ENCODE measurements at regions not wholly inside any gene's neighbourhood (a gene's known extent, or its start where the extent isn't known, plus 50 kb on each side); places are given as distances from the start of the nearest gene placed in this dataset.
"Not testable (repeated sequence)": the region's sequence is repeated elsewhere in the genome, so short reads cannot be mapped to it uniquely, and the experiment has no call there.

DNA sequence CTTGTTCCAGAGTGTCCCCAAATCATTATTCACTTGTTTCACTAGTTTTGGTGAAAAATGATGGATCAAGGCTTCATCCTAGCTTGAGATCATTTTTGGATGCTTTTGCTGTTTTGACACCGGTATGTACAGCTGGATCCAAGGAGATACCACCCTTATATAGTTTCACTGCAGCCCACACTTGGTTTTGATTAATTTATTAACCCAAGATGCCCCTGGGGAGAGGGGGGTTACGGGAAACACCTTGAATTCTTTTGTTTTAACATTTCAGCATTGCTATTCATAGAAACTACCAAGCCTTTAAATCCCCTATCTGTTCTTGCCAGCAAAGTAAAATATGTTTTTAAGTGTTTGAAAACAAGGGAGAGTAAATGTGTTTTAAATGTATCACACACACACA is 457.7 kb upstream of the RUNX1 start:
- no peak for DNase-seq

DNA sequence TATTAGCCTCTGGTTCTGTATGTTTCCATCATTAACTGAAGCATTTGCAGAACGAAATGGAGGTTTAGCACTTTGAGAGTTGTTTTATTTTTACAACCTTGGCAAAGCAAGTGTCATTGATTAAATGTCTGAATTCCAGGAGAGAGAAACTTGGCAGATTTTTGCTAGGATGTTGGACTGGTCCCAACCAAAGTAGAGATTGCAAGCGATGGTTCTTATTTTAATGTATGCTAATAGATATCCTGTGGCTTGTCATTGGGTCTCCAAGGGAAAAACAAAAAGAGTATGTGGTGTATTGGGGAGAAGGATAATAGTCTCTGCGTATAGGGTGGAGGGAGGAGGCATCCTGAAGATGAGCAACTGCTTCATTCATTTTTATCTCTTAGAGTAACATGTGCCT is 457.2 kb upstream of the RUNX1 start:
- DNase-seq, result no peak

DNA sequence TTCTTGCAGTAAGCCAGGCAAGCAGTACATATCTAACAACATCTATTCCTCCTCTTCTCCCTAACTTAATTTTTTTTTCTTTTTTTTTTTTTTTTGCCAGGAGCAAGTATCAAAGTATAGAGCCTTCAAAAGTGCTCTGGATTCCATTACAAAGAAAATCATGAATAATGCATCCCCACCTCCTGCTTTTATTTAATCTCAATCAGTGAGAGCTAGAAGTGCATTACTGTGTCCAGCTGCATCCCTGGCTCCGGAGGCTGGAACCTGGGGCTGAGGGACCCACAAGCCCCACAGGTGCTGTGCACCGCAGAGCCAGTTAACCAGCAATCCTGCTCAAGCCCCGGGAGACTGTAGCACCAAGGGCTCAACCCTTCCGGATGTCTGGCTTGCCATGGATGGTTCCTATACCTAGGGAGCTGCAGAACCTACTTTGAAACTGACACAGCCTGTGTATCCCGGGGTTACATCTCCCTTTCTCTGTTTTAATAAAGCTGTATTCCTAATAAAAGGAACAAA is 455.9 kb upstream of the RUNX1 start:
- no peak for DNase-seq

DNA sequence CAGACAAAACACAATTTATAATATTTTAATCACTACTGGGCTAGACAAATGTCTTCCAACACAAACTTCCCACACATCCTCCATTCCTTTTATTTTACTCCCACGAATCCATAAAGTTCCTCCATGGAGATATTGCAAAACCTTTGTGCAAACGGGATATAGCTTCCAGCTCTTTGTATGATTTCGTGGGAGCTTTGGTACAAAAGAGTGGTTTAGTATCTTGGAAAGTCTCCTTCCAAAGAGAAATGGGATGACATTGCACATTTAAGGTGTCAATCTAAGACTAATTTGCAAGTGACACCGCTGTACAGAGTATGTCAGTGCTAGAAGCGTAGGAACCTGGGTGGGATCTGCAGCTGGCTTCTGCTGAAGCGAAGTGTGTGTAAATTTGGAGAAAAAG is 455.2 kb upstream of the RUNX1 start:
- no peak for DNase-seq

DNA sequence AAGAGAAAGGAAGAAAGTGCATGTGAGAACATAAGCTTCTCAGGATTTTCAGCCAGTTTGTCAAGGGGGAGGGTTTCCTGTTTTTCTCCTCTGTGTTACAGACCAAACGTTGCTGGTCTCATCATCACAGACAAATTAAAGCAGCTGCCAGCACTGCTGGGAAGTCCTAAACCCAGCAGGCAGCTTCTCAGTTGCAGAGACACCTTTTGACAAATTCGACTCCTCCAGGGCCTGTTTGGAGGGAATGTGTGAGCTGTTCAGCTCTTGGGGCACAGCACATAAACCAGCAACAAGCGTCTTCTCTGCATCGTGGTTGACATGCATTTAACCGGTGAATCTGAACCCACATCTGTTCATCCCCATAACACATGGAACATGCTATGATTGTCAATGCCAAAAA is 454.6 kb upstream of the RUNX1 start:
- DNase-seq, result no peak

DNA sequence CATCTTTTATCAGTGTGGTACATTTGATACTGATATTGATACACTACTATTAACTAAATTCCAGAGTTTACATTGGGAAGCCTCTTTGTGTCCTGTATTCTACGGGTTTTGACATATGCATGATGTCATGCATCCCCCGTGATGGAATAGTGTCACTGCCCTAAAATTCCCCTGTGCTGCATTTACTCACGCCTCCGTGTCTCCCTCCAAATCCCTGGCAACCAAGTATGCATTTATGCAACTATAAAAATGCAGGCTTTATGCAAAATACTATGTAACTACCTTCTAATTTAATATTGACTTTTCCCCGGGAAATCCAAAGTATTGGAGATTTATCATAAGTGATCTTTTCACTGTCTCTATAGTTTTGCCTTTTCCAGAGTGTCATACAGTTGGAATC is 453.7 kb upstream of the RUNX1 start:
- no peak for DNase-seq

DNA sequence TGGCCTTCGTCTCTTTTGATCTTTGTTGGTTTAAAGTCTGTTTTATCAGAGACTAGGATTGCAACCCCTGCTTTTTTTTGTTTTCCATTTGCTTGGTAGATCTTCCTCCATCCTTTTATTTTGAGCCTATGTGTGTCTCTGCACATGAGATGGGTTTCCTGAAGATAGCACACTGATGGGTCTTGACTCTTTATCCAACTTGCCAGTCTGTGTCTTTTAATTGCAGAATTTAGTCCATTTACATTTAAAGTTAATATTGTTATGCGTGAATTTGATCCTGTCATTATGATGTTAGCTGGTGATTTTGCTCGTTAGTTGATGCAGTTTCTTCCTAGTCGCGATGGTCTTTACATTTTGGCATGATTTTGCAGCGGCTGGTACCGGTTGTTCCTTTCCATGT is 448.4 kb upstream of the RUNX1 start:
- not testable (repeated sequence) for DNase-seq

DNA sequence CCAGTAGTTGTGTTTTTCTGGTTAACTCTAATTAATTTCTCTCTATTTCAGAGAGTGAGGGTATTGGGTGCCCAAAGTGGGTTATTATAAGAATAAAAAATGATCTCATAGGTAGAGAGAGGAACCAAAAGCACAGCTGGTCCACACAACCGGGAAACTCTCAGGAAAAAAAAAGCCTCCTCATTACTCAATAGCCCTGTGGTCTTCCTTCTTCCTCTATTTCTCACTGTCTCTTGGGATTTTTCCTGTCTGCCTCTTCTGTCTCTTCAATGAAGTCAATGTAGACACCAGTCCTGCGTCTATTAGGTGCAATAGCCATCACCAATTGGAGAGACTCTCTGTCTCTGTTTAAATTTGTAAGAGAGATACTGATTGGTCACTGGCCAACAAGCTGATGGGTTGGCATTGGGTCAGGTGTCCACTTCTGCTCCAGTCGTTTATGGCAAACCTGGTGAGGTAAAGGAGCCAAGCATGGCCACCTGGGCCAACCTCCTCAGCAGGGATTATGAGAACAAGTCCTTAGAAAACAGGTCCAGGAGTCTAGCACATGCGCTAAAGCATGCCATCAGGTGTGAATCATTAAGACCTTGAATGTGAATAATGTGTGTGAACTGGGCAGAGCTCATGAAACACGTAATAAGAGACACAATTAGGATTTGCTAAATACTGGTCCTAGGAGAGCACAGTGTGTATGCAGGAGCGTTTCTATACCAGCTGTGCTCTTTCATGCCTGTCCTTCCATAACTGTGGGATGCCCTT is 443.0 kb upstream of the RUNX1 start:
- no peak for DNase-seq

DNA sequence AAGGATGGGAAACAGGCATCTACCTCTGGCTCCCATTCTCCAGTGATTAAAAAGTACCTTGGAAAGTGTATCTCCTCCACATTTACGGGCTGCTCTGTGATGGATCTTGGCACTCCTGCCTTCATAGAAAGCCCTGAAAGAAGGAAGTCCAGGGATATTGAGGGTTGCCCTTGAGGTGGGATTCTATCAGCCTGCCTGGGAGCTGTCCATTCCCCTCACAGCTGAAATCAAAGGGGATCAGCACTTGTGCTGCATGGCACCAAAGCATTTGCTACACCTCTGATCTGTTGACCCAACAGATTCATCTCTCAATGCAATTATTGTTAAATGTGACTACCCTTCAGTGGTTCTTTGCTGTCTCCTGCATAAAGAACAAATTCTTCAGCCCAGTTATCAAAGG is 442.0 kb upstream of the RUNX1 start:
- DNase-seq, result no peak

DNA sequence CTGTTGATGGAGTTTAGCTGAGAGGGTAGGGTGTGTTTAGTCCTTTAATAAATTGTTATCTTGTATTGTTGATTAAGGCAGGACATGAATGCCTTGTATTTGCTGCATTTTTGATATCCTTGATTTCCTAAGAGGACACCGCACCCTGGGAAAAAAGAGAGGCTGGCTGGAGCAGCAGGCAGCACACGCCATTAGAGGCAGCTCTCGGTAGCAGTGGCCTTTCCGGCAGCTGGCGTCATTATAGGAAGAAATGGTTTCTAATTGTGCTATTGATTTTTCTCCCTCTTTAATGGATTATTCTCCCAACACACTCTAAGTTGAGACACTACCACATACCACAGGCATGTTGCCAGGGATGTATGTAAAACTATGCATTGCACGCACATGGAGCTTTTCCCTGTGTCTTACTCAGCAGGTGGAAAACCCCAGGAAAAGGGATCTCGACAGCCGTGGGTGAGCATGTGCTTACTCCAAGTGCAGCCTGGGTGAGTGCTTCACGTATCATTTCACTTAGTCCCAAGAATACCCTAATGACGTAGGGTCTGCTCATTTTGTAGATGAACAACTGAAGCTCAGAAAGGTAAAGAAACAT is 440.4 kb upstream of the RUNX1 start:
- no peak for DNase-seq

DNA sequence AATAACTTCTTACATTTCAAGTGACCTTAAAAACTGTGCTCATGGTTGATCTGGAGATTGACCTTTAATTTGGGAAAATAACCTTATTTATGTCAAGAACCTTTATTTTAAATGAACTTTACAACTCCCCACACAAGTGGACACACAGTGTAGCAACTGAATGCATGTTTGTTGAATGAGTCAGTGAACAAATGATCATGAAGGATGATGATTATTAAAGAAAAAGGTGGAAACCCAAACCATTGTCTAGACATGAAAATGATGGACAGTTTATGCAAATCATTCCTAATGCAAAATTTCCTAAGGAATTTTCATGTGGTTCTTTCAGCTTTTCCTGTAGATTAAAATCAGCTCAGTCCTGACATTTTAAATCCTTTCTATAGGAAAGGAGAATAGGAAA is 439.8 kb upstream of the RUNX1 start:
- DNase-seq, result no peak

DNA sequence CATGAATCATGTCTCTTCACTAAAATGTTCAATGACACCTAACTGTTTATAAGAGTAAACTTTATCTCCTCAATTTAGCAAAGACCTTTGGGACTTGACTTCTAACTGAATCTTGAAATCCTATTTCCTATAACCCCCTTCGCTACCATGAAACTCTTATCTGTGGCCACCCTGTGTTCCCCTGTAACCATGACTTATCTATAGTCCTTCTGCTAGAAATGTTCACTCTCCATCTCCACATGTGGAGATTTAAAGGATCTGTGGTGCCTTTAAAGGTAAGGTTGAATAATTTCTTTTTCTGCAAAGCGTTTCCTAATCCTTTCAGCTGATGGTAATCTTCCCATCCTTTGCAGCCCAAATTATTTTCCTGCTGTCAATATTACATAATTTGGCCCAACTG is 436.3 kb upstream of the RUNX1 start:
- no peak for DNase-seq

DNA sequence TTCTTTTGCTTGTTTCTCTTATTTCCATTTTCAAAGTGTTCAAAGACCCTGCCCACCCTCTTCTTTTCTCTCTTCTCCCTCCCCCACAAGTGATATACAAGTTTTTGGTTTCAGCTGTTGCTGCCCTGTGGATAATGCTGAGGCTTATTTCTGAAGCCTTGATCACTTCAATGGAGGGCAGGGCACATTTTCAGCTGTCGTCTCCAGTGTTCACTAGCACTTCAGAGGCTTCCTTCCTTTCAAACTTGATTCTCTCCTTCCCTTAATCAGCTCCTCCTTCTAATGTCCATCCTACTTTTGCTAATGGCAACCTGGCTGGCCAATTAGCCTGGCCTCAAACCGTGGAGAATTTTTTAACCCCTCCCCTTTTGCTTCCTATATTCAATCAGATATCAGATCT is 435.7 kb upstream of the RUNX1 start:
- DNase-seq, result no peak

DNA sequence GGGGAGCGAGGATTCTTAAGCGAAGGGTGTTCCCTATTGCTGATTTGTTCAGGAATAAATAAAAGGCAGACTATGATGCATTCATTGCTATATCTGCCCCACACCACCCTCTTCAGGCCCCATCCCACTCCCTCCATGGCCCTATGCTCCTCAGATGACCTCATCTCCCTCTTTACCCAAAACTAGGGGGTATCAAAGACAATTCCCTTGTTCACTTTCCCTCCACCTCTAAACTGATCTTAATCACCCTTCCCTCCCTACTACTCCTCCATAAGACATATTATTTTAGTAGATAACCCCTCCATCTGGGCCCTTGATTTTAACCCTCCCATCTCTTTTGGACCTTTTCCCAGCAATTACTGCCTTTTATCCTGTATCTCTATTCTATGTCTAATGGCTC is 434.9 kb upstream of the RUNX1 start:
- no peak for DNase-seq

DNA sequence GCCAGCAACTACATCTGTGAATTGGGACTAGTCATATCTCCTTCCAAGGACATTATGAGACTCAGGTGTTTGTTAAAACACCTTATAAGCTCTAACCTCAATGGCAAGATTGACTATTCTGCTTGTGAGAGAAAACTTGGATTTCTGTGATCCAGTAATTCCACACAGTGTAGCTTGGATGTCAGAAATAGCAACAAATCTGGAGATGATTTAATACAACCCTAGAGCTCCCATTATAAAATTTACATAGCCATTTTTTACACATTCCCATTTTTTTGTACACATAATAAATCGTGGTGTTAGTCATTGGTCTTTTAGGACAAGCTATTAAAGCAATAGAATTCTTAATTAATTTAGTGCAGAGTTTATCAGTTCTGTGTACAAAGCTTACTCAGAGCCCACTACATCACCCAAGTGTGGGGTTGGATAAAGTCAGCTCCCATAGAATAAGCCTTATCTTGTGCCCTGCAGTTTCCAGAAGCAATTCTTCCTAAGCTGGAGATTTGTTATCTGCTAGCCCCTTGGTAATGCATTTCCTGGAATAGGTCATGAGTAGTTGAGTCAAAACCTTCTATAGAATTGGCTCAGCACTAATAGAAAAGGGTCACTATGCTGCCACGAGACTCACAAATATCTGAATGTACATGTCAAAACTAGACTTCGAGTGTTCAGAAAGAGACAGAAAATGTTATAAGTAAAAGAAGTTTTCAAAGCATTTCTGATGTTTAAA is 434.0 kb upstream of the RUNX1 start:
- DNase-seq, result no peak

DNA sequence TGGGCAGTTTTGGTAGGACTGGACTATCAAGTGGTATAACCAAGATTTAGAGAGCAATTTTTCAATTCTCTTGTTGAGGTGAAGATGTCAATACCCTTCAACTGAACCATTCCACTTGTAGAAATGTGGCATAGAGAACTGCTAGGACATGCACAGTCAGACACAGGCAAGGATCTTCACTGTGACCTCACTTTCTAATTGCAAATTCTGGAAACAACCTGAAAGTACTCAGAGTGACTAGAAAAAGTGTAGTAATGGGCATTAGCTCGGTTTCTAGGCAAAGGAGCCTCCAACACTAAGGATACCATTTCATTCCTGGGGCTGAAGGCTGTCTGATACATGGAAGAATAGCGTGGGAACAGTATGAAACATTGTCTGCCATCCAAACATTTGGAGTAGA is 433.0 kb upstream of the RUNX1 start:
- no peak for DNase-seq

DNA sequence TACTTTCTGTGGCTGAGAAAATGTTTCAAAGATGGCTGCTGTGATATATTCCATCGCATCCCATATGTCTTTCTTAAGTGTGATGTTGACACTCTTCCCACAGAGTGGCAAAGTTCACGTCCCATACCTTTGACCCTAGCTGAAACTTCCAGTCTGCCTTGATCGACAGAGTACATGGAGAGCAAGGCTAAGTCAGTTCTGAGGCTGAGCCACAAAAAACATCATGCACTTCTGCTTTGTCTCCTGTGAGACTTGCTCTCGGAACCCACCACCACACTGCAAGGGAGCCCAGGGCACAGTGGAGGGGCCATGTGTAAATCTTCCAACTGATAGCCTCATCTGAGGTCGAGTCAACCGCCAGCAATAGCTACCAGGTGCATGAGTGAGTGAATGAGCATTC is 431.9 kb upstream of the RUNX1 start:
- no peak for DNase-seq

DNA sequence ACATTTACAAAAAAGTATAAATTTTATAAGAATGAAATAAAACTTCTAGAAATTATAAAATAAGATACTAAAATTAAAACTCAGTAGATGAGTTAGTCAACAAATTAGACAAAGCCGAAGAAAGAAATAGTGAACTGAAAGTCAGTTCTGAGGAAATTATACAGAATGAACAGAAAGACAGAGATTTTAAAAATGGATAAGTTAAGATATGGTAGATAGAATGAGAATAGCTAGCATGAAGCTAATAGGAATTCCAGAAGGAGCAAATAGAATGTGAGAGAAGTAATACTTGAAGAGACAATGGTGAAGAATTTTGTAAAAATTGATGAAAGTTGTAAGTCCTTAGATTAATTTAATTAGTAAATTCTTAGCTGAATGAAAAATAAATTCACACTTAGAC is 430.4 kb upstream of the RUNX1 start:
- DNase-seq, result no peak

DNA sequence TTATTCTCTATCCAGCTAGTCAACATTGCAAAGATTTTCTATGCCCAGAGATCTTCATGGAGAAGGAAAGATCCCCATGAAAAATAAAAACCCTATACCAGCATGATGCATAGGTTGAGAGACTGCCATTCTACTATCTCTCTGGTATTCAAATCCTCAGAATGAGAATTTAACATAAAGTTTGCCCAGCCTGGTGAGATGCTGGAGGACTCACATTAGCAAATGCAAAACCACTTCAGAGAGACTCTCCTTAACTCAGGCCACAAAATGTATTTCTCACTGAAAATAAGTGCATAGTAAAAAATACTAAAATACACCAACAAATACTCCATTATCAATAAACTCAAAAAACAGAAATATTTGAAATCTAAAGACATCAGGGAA is 430.0 kb upstream of the RUNX1 start:
- no peak for DNase-seq

DNA sequence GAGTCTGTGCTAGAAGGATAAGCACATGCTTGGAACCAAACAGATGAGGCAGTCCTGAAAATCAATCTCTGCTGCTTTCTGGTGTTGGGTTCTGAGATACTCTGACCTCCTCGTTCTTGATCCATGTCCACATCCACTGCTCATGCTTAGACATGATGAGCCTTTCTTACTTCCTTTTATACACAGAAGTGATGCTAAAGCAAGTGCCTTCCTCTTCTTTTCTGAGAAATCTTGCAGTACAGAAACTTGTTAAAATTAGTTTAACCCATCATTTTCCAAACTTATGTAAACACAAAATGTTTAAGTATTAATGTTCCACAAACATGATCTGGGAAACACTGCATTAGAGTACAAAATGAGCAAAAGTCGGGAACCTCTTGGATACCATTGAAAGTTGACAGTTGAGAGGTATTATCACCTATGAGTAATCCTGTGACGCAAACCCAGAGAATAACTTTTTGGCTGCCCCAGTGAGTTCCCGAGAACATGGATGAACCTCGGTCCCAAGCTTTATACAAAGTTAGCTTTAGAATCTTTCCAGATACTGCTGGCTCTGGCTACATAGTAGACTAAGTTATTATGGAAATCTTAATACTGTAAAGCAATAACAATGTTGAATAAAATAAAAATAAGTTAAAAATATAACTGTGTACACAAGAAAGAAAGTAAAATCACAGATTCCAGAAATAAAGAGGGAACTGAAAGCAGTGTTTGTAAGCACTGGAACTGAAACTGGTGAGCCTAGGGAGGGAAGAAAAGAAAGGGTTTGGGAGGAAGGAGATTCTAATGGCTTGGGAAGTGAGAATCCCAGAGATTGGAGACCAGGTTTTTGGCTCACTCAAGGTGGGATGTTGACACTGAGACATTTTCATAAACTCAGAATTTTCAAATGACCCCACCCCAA is 429.3 kb upstream of the RUNX1 start:
- DNase-seq, result peak in 1 of 56 donors; percentile 3

DNA sequence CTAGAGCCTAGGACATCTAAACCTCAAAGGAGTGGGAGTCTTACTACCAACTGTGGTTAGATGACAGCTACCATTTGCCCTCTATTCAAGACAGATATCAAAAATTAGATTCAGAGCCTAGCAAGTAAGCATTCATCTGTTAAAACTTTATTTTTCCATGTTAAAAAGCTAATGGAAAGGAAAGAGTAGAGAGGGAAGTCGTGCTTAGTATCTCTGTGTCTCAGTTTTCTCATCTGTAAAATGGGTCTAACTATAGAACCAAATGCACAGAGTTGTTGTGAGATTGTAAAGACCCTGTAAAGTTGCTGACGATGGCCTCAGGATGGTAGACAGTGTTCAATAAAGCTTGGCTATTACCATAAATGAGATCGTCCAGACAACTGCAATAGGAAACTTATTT is 428.5 kb upstream of the RUNX1 start:
- DNase-seq, result no peak
